NT2/D1 (cell line): ENCODE measurements at regions not wholly inside any gene's neighbourhood (a gene's known extent, or its start where the extent isn't known, plus 50 kb on each side); places are given as distances from the start of the nearest gene placed in this dataset.

Experiments used
- YY1 ChIP-seq: IDR thresholded peaks from 2 replicates; pipeline ENCODE4 v1.6.1; 2011; ENCODE audit not compliant: insufficient read length, insufficient read depth
- ZNF274 ChIP-seq: IDR thresholded peaks from 2 replicates; pipeline ENCODE4 v1.6.1; 2011; ENCODE audit warnings: mild to moderate bottlenecking, low read depth, low read length

- no peak for TF ChIP-seq ZNF274
- no peak for TF ChIP-seq YY1
These were observed 98.2 kb upstream of the ZNF32 start for GRCh38 chr10:43746906-43747305.
